Naive thymus-derived CD4-positive, alpha-beta T cell (primary cell): ENCODE measurements at regions not wholly inside any gene's neighbourhood (a gene's known extent, or its start where the extent isn't known, plus 50 kb on each side); places are given as distances from the start of the nearest gene placed in this dataset.
"Not testable (repeated sequence)": the region's sequence is repeated elsewhere in the genome, so short reads cannot be mapped to it uniquely, and the experiment has no call there.

Source experiments
- ATAC-seq: fragments of 150-1000 bp; cut with Tn5 transposase; 2 replicates; pipeline ENCODE4 v1.10.0; 2021; ENCODE audit warnings: mild to moderate bottlenecking, moderate library complexity
- CTCF ChIA-PET: fragments of 350-600 bp; sonication (Branson Sonifier 250); formaldehyde crosslinking; loops from one replicate; lab custom pipeline; 2021; ENCODE audit warnings: antibody characterized with exemption; lab: Charles Lee
- POLR2A ChIA-PET: fragments of 350-600 bp; sonication (Branson Sonifier 250); formaldehyde crosslinking; loops from one replicate; lab custom pipeline; 2021; ENCODE audit warnings: antibody characterized with exemption, inconsistent platforms; lab: Charles Lee
- DNase-seq, 9 donors: peaks; one replicate each; pipeline versions ENCODE4 v3.0.0 to v3.0.0-alpha.2; 2020 to 2022; ENCODE audit warnings: mixed read lengths in 1 of 9
- H3K27ac ChIP-seq: one replicate; pipeline ENCODE4 v1.7.0; 2013; ENCODE audit warnings: mild to moderate bottlenecking, low read depth, low read length, moderate library complexity
- H3K27me3 ChIP-seq, 2 donors: one replicate each; pipeline ENCODE4 v1.7.0; 2013; ENCODE audit warnings: low read length in 2 of 2, mild to moderate bottlenecking in 2 of 2, moderate library complexity in 2 of 2; ENCODE audit not compliant: control insufficient read depth in 2 of 2, insufficient read depth in 2 of 2
- H3K36me3 ChIP-seq, 3 experiments: 1 replicate in 2 of 3; 2 replicates in 1 of 3; pipeline ENCODE4 v1.7.0; 2013; ENCODE audit warnings: low read length in 3 of 3, mild to moderate bottlenecking in 3 of 3, moderate library complexity in 1 of 3; ENCODE audit not compliant: insufficient read depth in 3 of 3, control insufficient read depth in 2 of 3
- H3K4me1 ChIP-seq, 2 donors: one replicate each; pipeline ENCODE4 v1.7.0; 2013; ENCODE audit warnings: low read length in 2 of 2, mild to moderate bottlenecking in 2 of 2, moderate library complexity in 1 of 2; ENCODE audit not compliant: control insufficient read depth in 2 of 2, insufficient read depth in 2 of 2
- H3K4me3 ChIP-seq: 2 replicates; pipeline ENCODE4 v1.7.0; 2013; ENCODE audit warnings: mild to moderate bottlenecking, low read length
- H3K9me3 ChIP-seq, 3 experiments: 1 replicate in 2 of 3; 2 replicates in 1 of 3; pipeline ENCODE4 v1.7.0; 2013; ENCODE audit warnings: low read length in 3 of 3; ENCODE audit not compliant: control insufficient read depth in 2 of 3
- H3K27ac Mint-ChIP-seq, 9 donors: one replicate each; pipeline ENCODE4 v1.8.0; 2020 to 2022; ENCODE audit warnings: mixed read lengths in 9 of 9, mild to moderate bottlenecking in 8 of 9, moderate library complexity in 5 of 9, inconsistent platforms in 2 of 9
- H3K27me3 Mint-ChIP-seq, 5 donors: one replicate each; pipeline ENCODE4 v1.8.0; 2021 to 2022; ENCODE audit warnings: mixed read lengths in 5 of 5, mild to moderate bottlenecking in 1 of 5
- H3K36me3 Mint-ChIP-seq, 5 donors: one replicate each; pipeline ENCODE4 v1.8.0; 2020 to 2022; ENCODE audit warnings: mixed read lengths in 5 of 5, mild to moderate bottlenecking in 3 of 5, inconsistent platforms in 1 of 5
- H3K4me1 Mint-ChIP-seq, 7 donors: one replicate each; pipeline ENCODE4 v1.8.0; 2020 to 2022; ENCODE audit warnings: mixed read lengths in 7 of 7, mild to moderate bottlenecking in 3 of 7, inconsistent platforms in 1 of 7
- H3K4me3 Mint-ChIP-seq, 10 donors: one replicate each; pipeline ENCODE4 v1.8.0; 2020 to 2022; ENCODE audit warnings: mild to moderate bottlenecking in 10 of 10, mixed read lengths in 10 of 10, moderate library complexity in 6 of 10, inconsistent platforms in 2 of 10
- H3K9me3 Mint-ChIP-seq, 11 donors: one replicate each; pipeline ENCODE4 v1.8.0; 2020 to 2022; ENCODE audit warnings: mixed read lengths in 11 of 11, mild to moderate bottlenecking in 4 of 11, inconsistent platforms in 1 of 11, moderate library complexity in 1 of 11
- intact Hi-C, 2 donors: fragments of 100-400 bp; cut with micrococcal nuclease; formaldehyde crosslinking; loops; one replicate each; pipeline ENCODE4 v1.15.1; 2023

DNA sequence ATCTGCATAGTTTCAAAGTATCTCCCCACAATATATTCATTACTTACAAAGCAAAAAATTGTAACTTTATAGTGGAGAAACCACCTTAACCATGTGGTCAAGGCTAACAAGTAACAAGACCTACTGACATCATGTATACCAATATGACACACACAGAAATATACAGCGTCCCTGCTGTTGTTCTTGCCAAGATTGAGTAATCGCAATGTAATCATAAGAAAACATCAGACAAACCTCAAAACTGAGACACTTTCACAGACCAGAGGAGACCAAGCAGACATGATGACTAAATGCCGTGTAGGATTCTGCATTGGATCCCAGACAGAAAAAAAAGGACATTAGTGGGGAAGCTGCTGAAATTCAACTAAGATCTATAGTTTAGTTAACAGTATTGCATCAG, 123.0 kb downstream of the ACAA2 start:
- no peak overlapping the region for H3K27ac ChIP-seq
- ATAC-seq: no peak
- no peaks in the 10 kb centered on the region for H3K9me3 Mint-ChIP-seq
- no peaks in the 10 kb centered on the region for H3K4me1 ChIP-seq
- H3K27me3 ChIP-seq: no peaks in the 10 kb centered on the region
- H3K4me3 ChIP-seq: no peak overlapping the region
- H3K4me3 Mint-ChIP-seq: no peak overlapping the region
- H3K9me3 ChIP-seq: no peaks in the 10 kb centered on the region
- no peak for DNase-seq
- H3K27me3 Mint-ChIP-seq: peaks cover 0 to 14% (median 1%) of the 10 kb centered on the region in 5 donors
- POLR2A ChIA-PET: no interaction called here
- H3K4me1 Mint-ChIP-seq: peaks cover 0 to 14% (median 0%) of the 10 kb centered on the region in 7 donors
- no peaks in the 10 kb centered on the region for H3K36me3 ChIP-seq
- H3K27ac Mint-ChIP-seq: no peak overlapping the region
- intact Hi-C loops: no loop called here
- CTCF ChIA-PET: no interaction called here
- H3K36me3 Mint-ChIP-seq: no peaks in the 10 kb centered on the region

DNA sequence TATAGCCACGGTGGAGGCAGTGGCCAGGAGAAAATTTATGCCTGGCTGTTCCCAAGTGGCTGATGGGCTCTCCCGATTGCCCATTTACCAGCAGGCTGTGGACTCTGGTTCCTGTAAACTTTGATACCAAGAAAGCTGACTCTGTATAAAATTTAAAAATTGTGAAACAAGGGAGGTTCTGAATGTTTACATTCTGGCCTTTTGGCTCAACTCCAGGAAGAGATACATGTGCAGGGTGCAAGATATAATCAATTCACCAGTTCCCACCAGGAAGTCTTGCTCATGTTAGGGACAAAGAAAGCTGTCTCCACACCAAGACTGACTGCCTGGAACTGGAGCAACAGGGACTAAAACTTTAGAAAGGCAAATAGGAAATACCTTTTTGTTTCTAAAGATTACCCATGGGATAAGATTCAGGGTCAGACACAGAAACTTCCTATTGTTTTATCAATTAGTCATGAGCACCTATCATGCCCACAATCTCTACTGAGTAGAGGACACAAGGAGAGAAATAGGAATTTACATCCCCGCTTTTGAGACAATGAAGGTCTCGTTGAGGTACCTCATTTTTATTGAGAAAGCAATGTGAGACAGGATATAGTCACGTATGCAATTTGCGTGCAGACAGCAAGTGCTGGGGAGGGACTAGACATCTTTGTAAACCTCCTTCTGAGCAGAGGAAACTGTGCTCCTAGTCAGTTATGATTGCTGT, 123.5 kb downstream of the LIPG start:
- H3K27me3 ChIP-seq: no peaks in the 10 kb centered on the region
- ATAC-seq (no peak), DNase-seq (no peak)
- intact Hi-C loops: no loop called here
- peaks cover 0 to 10% (median 0%) of the 10 kb centered on the region in 7 donors for H3K4me1 Mint-ChIP-seq
- peaks cover 0 to 3% (median 0%) of the 10 kb centered on the region in 5 donors for H3K36me3 Mint-ChIP-seq
- POLR2A ChIA-PET: no interaction called here
- H3K27ac ChIP-seq: no peak overlapping the region
- no peak overlapping the region for H3K4me3 ChIP-seq
- no peaks in the 10 kb centered on the region for H3K4me1 ChIP-seq
- CTCF ChIA-PET: no interaction called here
- no peak overlapping the region for H3K4me3 Mint-ChIP-seq
- H3K27ac Mint-ChIP-seq: peak overlapping the region in 1 of 9 donors; percentile 21
- peaks cover 0 to 6% (median 0%) of the 10 kb centered on the region in 11 donors for H3K9me3 Mint-ChIP-seq
- H3K27me3 Mint-ChIP-seq: peaks cover 0 to 12% (median 9%) of the 10 kb centered on the region in 5 donors
- H3K36me3 ChIP-seq: no peaks in the 10 kb centered on the region
- no peaks in the 10 kb centered on the region for H3K9me3 ChIP-seq

DNA sequence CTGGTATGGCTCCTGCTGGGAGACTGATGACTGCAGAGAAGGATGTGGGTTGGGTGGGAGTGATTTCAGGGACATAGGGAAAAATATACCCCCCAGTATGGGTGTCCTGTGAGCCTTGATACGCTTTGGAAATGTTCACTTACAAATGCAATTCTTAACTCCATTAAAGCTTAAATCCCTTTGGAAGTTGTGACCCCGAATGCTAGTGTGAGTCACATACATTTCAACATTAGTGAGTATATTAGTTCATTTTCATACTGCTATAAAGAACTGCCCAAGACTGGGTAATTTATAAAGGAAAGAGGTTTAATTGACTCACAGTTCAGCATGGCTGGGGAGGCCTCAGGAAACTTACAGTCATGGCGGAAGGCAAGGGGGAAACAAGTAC, 120.9 kb downstream of the LIPG start:
- H3K36me3 Mint-ChIP-seq, H3K9me3 ChIP-seq, H3K27me3 ChIP-seq, H3K4me3 ChIP-seq, H3K4me1 ChIP-seq, POLR2A ChIA-PET, H3K27ac ChIP-seq, H3K36me3 ChIP-seq, H3K9me3 Mint-ChIP-seq, H3K4me1 Mint-ChIP-seq, H3K4me3 Mint-ChIP-seq, intact Hi-C loops, H3K27ac Mint-ChIP-seq, CTCF ChIA-PET, DNase-seq, ATAC-seq: not testable (repeated sequence)
- peaks cover 0 to 12% (median 10%) of the 10 kb centered on the region in 5 donors for H3K27me3 Mint-ChIP-seq

DNA sequence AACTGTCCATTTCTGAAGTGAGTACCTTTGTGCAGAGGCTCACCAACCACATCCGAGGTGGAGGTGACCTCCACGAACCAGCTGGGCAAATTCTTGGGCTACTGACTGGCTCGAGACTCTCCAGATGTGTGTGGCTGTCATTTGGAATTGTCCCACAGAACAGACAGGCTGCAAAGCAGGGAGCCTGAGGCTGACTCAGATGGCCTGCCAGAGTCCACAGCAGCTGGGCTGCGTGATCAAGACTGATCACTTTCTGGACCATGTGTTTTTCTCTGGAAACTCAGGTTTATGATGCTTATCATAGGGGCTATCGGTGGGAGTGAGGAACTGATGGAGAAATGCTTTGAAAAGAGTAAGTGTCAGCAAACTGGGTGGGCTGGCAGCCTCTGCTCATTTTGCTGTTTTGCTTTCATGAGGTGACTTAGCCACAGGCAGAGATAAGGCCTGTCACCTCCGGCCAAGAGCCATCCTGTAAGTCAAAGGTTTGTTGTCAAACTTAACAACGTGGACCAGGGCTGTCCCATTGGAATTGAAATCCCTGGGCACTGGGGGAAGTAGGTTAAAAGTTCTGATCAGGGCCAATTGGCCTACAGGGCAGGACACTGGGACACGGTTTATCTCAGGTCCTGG, 120.4 kb downstream of the LIPG start:
- Mint-ChIP-seq H3K4me1 (peaks cover 0 to 10% (median 0%) of the 10 kb centered on the region in 7 donors), H3K9me3 (peaks cover 0 to 6% (median 0%) of the 10 kb centered on the region in 11 donors), H3K27ac (no peak overlapping the region), H3K27me3 (peaks cover 0 to 12% (median 10%) of the 10 kb centered on the region in 5 donors), H3K4me3 (no peak overlapping the region), H3K36me3 (peaks cover 0 to 3% (median 0%) of the 10 kb centered on the region in 5 donors)
- intact Hi-C loops: no loop called here
- Histone ChIP-seq H3K9me3 (no peaks in the 10 kb centered on the region), H3K27me3 (no peaks in the 10 kb centered on the region), H3K27ac (no peak overlapping the region), H3K4me3 (no peak overlapping the region), H3K4me1 (no peaks in the 10 kb centered on the region), H3K36me3 (no peaks in the 10 kb centered on the region)
- DNase-seq: no peak
- CTCF ChIA-PET: no interaction called here
- POLR2A ChIA-PET: no interaction called here
- ATAC-seq: no peak

DNA sequence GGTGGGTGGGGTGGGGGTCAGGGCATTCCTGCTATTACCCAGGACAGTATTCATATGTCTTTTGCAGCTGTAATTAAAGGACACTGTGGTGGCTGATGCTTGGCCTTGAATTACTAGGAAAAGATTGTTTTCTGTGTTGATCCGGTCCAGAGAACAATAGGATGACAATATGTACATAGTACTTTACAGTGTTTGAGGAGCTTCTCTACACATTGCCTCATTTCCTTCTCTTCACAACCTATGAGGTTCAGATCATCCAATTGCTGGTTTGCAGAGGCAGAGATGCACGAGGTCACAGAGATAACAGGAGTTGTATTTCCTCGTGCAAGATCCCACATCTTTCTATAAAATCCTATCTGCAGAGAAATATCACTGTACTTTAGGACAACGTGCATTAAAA, 119.5 kb downstream of the LIPG start:
- no peaks in the 10 kb centered on the region for H3K9me3 ChIP-seq
- no peaks in the 10 kb centered on the region for H3K27me3 ChIP-seq
- H3K4me3 Mint-ChIP-seq: no peak overlapping the region
- peaks cover 0 to 3% (median 0%) of the 10 kb centered on the region in 5 donors for H3K36me3 Mint-ChIP-seq
- H3K36me3 ChIP-seq: no peaks in the 10 kb centered on the region
- H3K27ac ChIP-seq: no peak overlapping the region
- intact Hi-C loops: no loop called here
- POLR2A ChIA-PET: no interaction called here
- H3K4me1 ChIP-seq: no peaks in the 10 kb centered on the region
- H3K9me3 Mint-ChIP-seq: peaks cover 0 to 6% (median 0%) of the 10 kb centered on the region in 11 donors
- CTCF ChIA-PET: no interaction called here
- ATAC-seq (no peak), DNase-seq (no peak)
- H3K4me1 Mint-ChIP-seq: peaks cover 0 to 10% (median 0%) of the 10 kb centered on the region in 7 donors
- peaks cover 0 to 12% (median 10%) of the 10 kb centered on the region in 5 donors for H3K27me3 Mint-ChIP-seq
- H3K4me3 ChIP-seq: no peak overlapping the region
- no peak overlapping the region for H3K27ac Mint-ChIP-seq

DNA sequence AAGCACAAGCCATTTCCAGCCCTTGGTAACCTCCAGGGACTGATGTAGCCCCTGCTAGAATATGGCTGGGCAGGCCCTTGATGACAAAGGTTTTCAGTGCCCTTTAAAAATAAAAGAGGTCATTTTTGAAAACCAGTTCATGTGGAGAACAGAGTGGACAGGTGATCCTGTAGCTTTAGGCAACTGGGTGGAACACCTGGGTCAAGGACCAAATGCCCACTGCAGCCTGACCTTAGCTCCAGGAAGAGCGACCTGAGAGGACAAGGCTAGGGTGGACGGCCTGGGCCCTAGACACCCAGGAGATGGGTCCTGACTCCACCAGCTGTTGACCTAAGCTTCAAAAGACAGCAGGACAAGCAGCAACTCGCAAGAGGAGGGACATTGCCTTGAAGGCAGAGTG, 116.6 kb downstream of the LIPG start:
- Mint-ChIP-seq H3K9me3 (peaks cover 0 to 5% (median 0%) of the 10 kb centered on the region in 11 donors), H3K4me3 (no peak overlapping the region), H3K27me3 (peaks cover 0 to 9% (median 4%) of the 10 kb centered on the region in 5 donors), H3K4me1 (peaks cover 0 to 6% (median 0%) of the 10 kb centered on the region in 7 donors), H3K36me3 (peaks cover 0 to 3% (median 0%) of the 10 kb centered on the region in 5 donors), H3K27ac (no peak overlapping the region)
- Histone ChIP-seq H3K27ac (no peak overlapping the region), H3K4me3 (no peak overlapping the region), H3K27me3 (no peaks in the 10 kb centered on the region), H3K9me3 (no peaks in the 10 kb centered on the region), H3K4me1 (no peaks in the 10 kb centered on the region), H3K36me3 (no peaks in the 10 kb centered on the region)
- no peak for DNase-seq
- ChIA-PET CTCF (no interaction called here), POLR2A (no interaction called here)
- intact Hi-C loops: no loop called here
- no peak for ATAC-seq
